ENCODE measurements at regions not wholly inside any gene's neighbourhood (a gene's known extent, or its start where the extent isn't known, plus 50 kb on each side); places are given as distances from the start of the nearest gene placed in this dataset.

DNA sequence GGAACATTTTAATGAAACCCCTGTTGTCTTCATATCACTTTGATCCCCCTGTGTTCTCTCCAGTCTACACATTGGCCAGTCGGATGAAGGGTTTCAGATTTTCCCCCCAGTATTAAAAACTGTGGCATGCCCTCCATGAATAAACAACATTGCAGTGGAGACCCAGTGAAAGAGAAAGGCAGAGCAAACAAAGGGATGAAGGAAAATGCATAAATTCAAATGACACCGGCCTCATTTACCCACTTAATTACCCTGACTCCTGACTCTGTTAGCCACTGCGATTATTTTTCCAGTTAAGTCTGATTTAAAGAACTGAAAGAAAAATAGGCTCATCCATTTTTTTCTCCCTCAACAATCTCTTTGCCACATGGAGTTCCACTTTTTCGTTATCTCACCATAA lies 569.2 kb downstream of the TFAP2B start:
- DNase-seq (ENCODE audit: low spot score in 2 of 2), result no peak
- H3K9me3 ChIP-seq, result peaks cover 3% of the 10 kb centered on the region
- H3K27me3 ChIP-seq, result no peaks in the 10 kb centered on the region
- no peaks in the 10 kb centered on the region for H3K36me3 ChIP-seq
- no peak overlapping the region for H3K4me3 ChIP-seq
- TF ChIP-seq CTCF (IDR thresholded peaks at IDR 0.05) (no peak), POLR2AphosphoS5 (IDR thresholded peaks at IDR 0.05) (no peak), POLR2A (IDR thresholded peaks at IDR 0.05) (no peak), EP300 (IDR thresholded peaks at IDR 0.05) (no peak)
- no peaks in the 10 kb centered on the region for H3K4me1 ChIP-seq
- no peak overlapping the region for H3K27ac ChIP-seq
- WGBS, result 73% methylated on average over 4 of the region's 4 CpGs

DNA sequence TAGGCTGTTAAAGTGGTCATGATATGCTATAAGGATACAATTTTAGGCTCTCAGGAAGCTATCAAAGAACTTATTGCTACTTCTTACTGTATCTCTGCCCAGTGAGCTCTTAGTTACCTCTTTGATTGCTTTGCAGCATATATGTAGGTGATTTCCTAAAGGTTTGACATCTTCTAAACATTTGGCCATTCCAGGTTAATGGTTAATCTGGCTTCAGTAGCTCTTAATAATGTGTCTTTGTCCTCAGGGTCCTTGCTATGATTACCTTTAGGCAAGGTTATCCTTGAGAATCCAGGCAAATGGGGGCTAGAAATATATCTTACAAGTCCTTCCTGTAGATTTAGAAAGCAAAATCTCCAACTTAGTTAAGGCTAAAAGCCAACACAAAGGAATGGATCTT lies 575.4 kb downstream of the TFAP2B start:
- H3K4me1 ChIP-seq, result no peaks in the 10 kb centered on the region
- no peak overlapping the region for H3K4me3 ChIP-seq
- no peaks in the 10 kb centered on the region for H3K9me3 ChIP-seq
- H3K27ac ChIP-seq, result no peak overlapping the region
- no peaks in the 10 kb centered on the region for H3K27me3 ChIP-seq
- no peaks in the 10 kb centered on the region for H3K36me3 ChIP-seq
- DNase-seq (ENCODE audit: low spot score in 2 of 2), result no peak
- TF ChIP-seq CTCF (IDR thresholded peaks at IDR 0.05), result no peak
- no peak for TF ChIP-seq POLR2AphosphoS5 (IDR thresholded peaks at IDR 0.05)
- TF ChIP-seq POLR2A (IDR thresholded peaks at IDR 0.05), result no peak
- TF ChIP-seq EP300 (IDR thresholded peaks at IDR 0.05), result no peak

DNA sequence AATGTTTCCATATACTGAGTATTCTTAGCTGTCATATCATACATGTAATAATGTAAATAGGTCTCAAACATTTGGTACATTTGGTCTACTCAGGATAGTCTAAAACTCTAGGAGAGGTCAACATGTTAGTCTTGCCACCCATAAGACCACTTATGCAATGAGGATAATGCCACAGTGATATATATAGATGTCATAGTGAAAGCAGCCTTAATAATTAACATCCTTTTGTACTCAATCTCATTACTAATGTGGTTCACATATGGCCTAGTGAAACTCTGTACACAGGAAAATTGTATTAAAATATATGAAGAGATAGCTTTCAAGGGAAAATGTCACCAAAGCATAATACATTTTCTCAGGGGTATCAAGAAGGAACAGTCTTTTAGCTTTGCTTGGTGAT lies 577.9 kb downstream of the TFAP2B start:
- H3K27me3 ChIP-seq, result no peaks in the 10 kb centered on the region
- no peak overlapping the region for H3K4me3 ChIP-seq
- no peaks in the 10 kb centered on the region for H3K9me3 ChIP-seq
- no peaks in the 10 kb centered on the region for H3K4me1 ChIP-seq
- no peak for TF ChIP-seq POLR2A (IDR thresholded peaks at IDR 0.05)
- no peak for TF ChIP-seq POLR2AphosphoS5 (IDR thresholded peaks at IDR 0.05)
- no peak for TF ChIP-seq EP300 (IDR thresholded peaks at IDR 0.05)
- no peak for TF ChIP-seq CTCF (IDR thresholded peaks at IDR 0.05)
- H3K27ac ChIP-seq, result no peak overlapping the region
- no peak for DNase-seq (ENCODE audit: low spot score in 2 of 2)
- H3K36me3 ChIP-seq, result no peaks in the 10 kb centered on the region

GRCh38 chr6:51398064-51398705 lies 579.5 kb downstream of the TFAP2B start:
- WGBS, result 70% methylated on average over 5 of the region's 5 CpGs
- TF ChIP-seq POLR2A (IDR thresholded peaks at IDR 0.05), result no peak
- TF ChIP-seq POLR2AphosphoS5 (IDR thresholded peaks at IDR 0.05), result no peak
- TF ChIP-seq EP300 (IDR thresholded peaks at IDR 0.05), result no peak
- TF ChIP-seq CTCF (IDR thresholded peaks at IDR 0.05), result no peak
- H3K27ac ChIP-seq, result no peak overlapping the region

DNA sequence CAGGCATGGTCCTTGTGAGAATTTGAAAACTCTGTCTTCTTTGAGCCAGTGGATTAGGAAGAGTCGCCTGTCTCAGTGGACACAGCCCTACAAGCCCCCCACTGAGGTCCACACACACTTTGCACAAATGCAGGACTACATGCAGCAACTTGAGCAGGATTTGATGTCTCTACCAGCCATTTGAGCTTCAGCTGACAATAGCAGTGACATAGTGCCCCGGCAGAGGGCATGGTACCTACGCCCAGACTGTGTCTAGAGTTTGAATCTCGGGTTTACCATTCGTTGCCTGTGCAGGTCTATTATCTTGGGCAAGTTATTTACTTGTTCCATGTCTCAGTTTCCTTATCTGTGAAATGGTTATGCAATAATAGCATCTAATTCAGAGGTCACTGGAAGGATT lies 580.1 kb downstream of the TFAP2B start:
- Histone ChIP-seq H3K4me1 (no peaks in the 10 kb centered on the region), H3K4me3 (no peak overlapping the region), H3K36me3 (no peaks in the 10 kb centered on the region), H3K27me3 (no peaks in the 10 kb centered on the region), H3K27ac (no peak overlapping the region), H3K9me3 (no peaks in the 10 kb centered on the region)
- DNase-seq (ENCODE audit: low spot score in 2 of 2), result no peak
- 81% methylated on average over 5 of the region's 5 CpGs for WGBS
- no peak for TF ChIP-seq CTCF (IDR thresholded peaks at IDR 0.05)
- no peak for TF ChIP-seq POLR2A (IDR thresholded peaks at IDR 0.05)
- no peak for TF ChIP-seq EP300 (IDR thresholded peaks at IDR 0.05)
- TF ChIP-seq POLR2AphosphoS5 (IDR thresholded peaks at IDR 0.05), result no peak

More at GRCh38 chr6:51398064-51398705, 579.5 kb downstream of the TFAP2B start:
- Histone ChIP-seq H3K4me1 (no peaks in the 10 kb centered on the region), H3K4me3 (no peak overlapping the region), H3K36me3 (no peaks in the 10 kb centered on the region), H3K9me3 (no peaks in the 10 kb centered on the region), H3K27me3 (no peaks in the 10 kb centered on the region)
- DNase-seq (ENCODE audit: low spot score in 2 of 2), result no peak

Data from suprapubic skin (tissue), 4 donors.